HCT116 (cell line): ENCODE measurements at regions not wholly inside any gene's neighbourhood (a gene's known extent, or its start where the extent isn't known, plus 50 kb on each side); places are given as distances from the start of the nearest gene placed in this dataset.

Experiments used
- ATAC-seq: fragments of 200-7000 bp; cut with Tn5 transposase; 2 replicates; pipeline ENCODE4 v1.9.1; 2020; ENCODE audit warnings: mild to moderate bottlenecking, moderate library complexity
- BruUV-seq: library from RNA; stranded (reverse); fragments of 400-500 nt; replicated peaks from 2 replicates; lab custom pipeline; 2021; lab: Mats Ljungman, UMichigan
- CTCF ChIA-PET: fragments of 300-600 bp; sonication (Branson Sonifier 250); formaldehyde crosslinking; loops from one replicate; lab custom pipeline; 2021; ENCODE audit warnings: antibody characterized with exemption; lab: Charles Lee
- POLR2A ChIA-PET: fragments of 300-600, 350-600 bp; sonication (Branson Sonifier 250); formaldehyde crosslinking; loops from one replicate; lab custom pipeline; 2021; ENCODE audit warnings: antibody characterized with exemption; lab: Charles Lee
- RAD21 ChIA-PET, 2 experiments: fragments of 300-600 bp; sonication (Branson Sonifier 250); formaldehyde crosslinking; loops; one replicate each; lab custom pipeline; 2023; ENCODE audit warnings: low total read pairs in 2 of 2; ENCODE audit not compliant: uncharacterized antibody in 2 of 2, unreplicated experiment in 2 of 2, low non-redundant PET in 1 of 2; lab: Charles Lee
- DNase-seq: peaks from one replicate; pipeline ENCODE4 v3.0.0-alpha.2; 2010; ENCODE audit warnings: low read depth, low spot score
- H2AFZ ChIP-seq: fragments of 200-600 bp; shearing (Covaris generic), sonication (generic); 2 replicates; pipeline ENCODE4 v1.6.1; 2017; ENCODE audit warnings: low read depth, mixed run types, mixed read lengths, antibody characterized with exemption, low read length; ENCODE audit not compliant: poor library complexity, severe bottlenecking
- H3K27ac ChIP-seq: 2 replicates; pipeline ENCODE4 v1.5.1; 2012; ENCODE audit warnings: low read depth, low read length
- H3K27me3 ChIP-seq: fragments of 200-600 bp; sonication (generic); 2 replicates; pipeline ENCODE4 v1.6.1; 2016; ENCODE audit warnings: mixed run types, low read length, mixed read lengths; ENCODE audit not compliant: insufficient read depth
- H3K36me3 ChIP-seq, 2 experiments: fragments of 200-500 bp in 1 of 2; fragments of 200-600 bp in 1 of 2; sonication (Bioruptor generic) in 1 of 2; sonication (generic) in 1 of 2; 2 replicates each; pipeline versions ENCODE4 v1.5.1 to v1.6.1; 2014 to 2016; ENCODE audit warnings: low read length in 2 of 2, inconsistent platforms in 1 of 2, mixed read lengths in 1 of 2, mixed run types in 1 of 2; ENCODE audit not compliant: insufficient read depth in 2 of 2, control insufficient read depth in 1 of 2
- H3K4me1 ChIP-seq, 2 experiments: fragments of 200-600 bp in 1 of 2; sonication (generic) in 1 of 2; 2 replicates each; pipeline versions ENCODE4 v1.5.1 to v1.6.1; 2012 to 2017; ENCODE audit warnings: low read length in 2 of 2, inconsistent platforms in 1 of 2, mild to moderate bottlenecking in 1 of 2, mixed read lengths in 1 of 2, mixed run types in 1 of 2, moderate library complexity in 1 of 2; ENCODE audit not compliant: insufficient read depth in 2 of 2, control insufficient read depth in 1 of 2
- H3K4me2 ChIP-seq: fragments of 200-600 bp; sonication (generic); 2 replicates; pipeline ENCODE4 v1.6.1; 2017; ENCODE audit warnings: mixed run types, low read length, mixed read lengths
- H3K4me3 ChIP-seq, 2 experiments: fragments of 200-600 bp in 1 of 2; sonication (generic) in 1 of 2; replicated peaks in 1 of 2; 2 replicates each; pipeline ENCODE4 v1.5.1; 2011 to 2016; ENCODE audit warnings: low read length in 2 of 2, control low read depth in 1 of 2, low read depth in 1 of 2, mild to moderate bottlenecking in 1 of 2, mixed read lengths in 1 of 2, mixed run types in 1 of 2
- H3K79me2 ChIP-seq: fragments of 200-600 bp; sonication (generic); 2 replicates; pipeline ENCODE4 v1.6.1; 2017; ENCODE audit warnings: mild to moderate bottlenecking, mixed run types, low read length, moderate library complexity, mixed read lengths; ENCODE audit not compliant: insufficient read depth
- H3K9ac ChIP-seq: fragments of 200-600 bp; sonication (generic); 2 replicates; pipeline ENCODE4 v1.6.1; 2016; ENCODE audit warnings: low read length, mixed read lengths
- H3K9me2 ChIP-seq: fragments of 200-600 bp; sonication (generic), shearing (Covaris generic); 2 replicates; pipeline ENCODE4 v1.6.1; 2017; ENCODE audit warnings: mixed run types, mild to moderate bottlenecking, moderate library complexity; ENCODE audit not compliant: insufficient read depth
- H3K9me3 ChIP-seq, 2 experiments: fragments of 200-500 bp in 1 of 2; fragments of 200-600 bp in 1 of 2; sonication (Bioruptor generic) in 1 of 2; sonication (generic) in 1 of 2; 2 replicates each; pipeline ENCODE4 v1.6.1; 2014 to 2017; ENCODE audit warnings: low read length in 2 of 2, mixed read lengths in 2 of 2, inconsistent platforms in 1 of 2, low read depth in 1 of 2, mild to moderate bottlenecking in 1 of 2, mixed run types in 1 of 2, moderate library complexity in 1 of 2; ENCODE audit not compliant: control insufficient read depth in 1 of 2, insufficient read depth in 1 of 2
- H4K20me1 ChIP-seq: fragments of 200-600 bp; sonication (generic), shearing (Covaris generic); 2 replicates; pipeline ENCODE4 v1.6.1; 2017; ENCODE audit warnings: mixed run types, mild to moderate bottlenecking, moderate library complexity; ENCODE audit not compliant: insufficient read depth
- CEBPB ChIP-seq: IDR thresholded peaks from 2 replicates; pipeline ENCODE4 v1.6.1; 2012; ENCODE audit warnings: low read depth
- EGR1 ChIP-seq: IDR thresholded peaks from 2 replicates; pipeline ENCODE4 v1.6.1; 2012; ENCODE audit warnings: low read depth
- ELF1 ChIP-seq: IDR thresholded peaks from 2 replicates; pipeline ENCODE4 v1.6.1; 2012; ENCODE audit warnings: low read depth, borderline replicate concordance
- EZH2 ChIP-seq: fragments of 200-600 bp; sonication (generic); IDR thresholded peaks from 2 replicates; pipeline ENCODE4 v1.6.1; 2017; ENCODE audit warnings: antibody characterized with exemption, mixed run types
- EZH2phosphoT487 ChIP-seq: fragments of 200-600 bp; IDR thresholded peaks from 2 replicates; pipeline ENCODE4 v1.6.1; 2018; ENCODE audit warnings: antibody characterized with exemption, borderline replicate concordance
- FOSL1 ChIP-seq: IDR thresholded peaks from 2 replicates; pipeline ENCODE4 v1.6.1; 2012; ENCODE audit warnings: low read depth
- JUND ChIP-seq: IDR thresholded peaks from 2 replicates; pipeline ENCODE4 v1.6.1; 2012
- SIN3A ChIP-seq: IDR thresholded peaks from 2 replicates; pipeline ENCODE4 v1.6.1; 2012; ENCODE audit warnings: low read depth
- TCF7L2 ChIP-seq: IDR thresholded peaks from 2 replicates; pipeline ENCODE4 v1.7.0; 2011; ENCODE audit warnings: borderline replicate concordance, inconsistent platforms; ENCODE audit not compliant: insufficient read depth, insufficient read length; ENCODE audit errors: extremely low read depth
- intact Hi-C: fragments of 100-400 bp; cut with micrococcal nuclease; formaldehyde crosslinking; loops from 2 replicates; pipeline ENCODE4 v1.10.0; 2022
- TF ChIP-seq, protein P1 (sequence below): IDR thresholded peaks from 2 replicates; pipeline ENCODE4 v1.6.1; 2012
- TF ChIP-seq, protein P2 (sequence below): IDR thresholded peaks from 2 replicates; pipeline ENCODE4 v1.6.1; 2011; ENCODE audit warnings: mild to moderate bottlenecking, low read length, moderate library complexity; ENCODE audit not compliant: insufficient replicate concordance; ENCODE audit errors: extremely low read depth

DNA sequence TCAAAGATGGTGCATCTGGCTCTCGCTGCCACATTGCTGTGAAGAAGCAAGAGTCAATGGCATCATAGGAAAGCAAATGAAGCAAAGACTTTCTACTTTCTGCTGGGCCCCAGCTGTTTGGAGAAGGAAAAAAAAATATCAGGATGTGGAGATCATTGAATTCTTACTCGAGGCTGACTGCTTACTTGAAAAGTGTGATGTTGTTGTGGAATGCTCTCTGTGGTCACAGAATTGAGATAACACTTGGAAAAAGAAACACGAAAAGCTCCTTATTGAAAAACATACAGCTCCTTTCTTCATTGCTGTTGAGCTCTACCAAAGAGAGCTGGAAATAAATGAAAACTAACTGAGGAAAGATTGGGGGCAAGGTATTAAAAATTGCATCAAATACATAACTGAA is 157.4 kb upstream of the TBX20 start:
- H3K9me2 ChIP-seq: no peaks in the 10 kb centered on the region
- RAD21 ChIA-PET: no interaction called here
- peaks cover 41% of the 10 kb centered on the region for H3K27me3 ChIP-seq
- H3K9me3 ChIP-seq: no peaks in the 10 kb centered on the region
- ATAC-seq: no peak
- no peak overlapping the region for H3K4me3 ChIP-seq
- H3K4me1 ChIP-seq: no peaks in the 10 kb centered on the region
- no peaks in the 10 kb centered on the region for H3K36me3 ChIP-seq
- H4K20me1 ChIP-seq: no peaks in the 10 kb centered on the region
- no peak overlapping the region for H2AFZ ChIP-seq
- H3K27ac ChIP-seq: no peak overlapping the region
- no peak overlapping the region for H3K9ac ChIP-seq
- TF ChIP-seq ELF1 (no peak), EZH2phosphoT487 (no peak), EGR1 (no peak), CEBPB (no peak), TCF7L2 (no peak), EZH2 (no peak), SIN3A (no peak), FOSL1 (no peak), JUND (no peak)
- TF ChIP-seq, protein P1, sequence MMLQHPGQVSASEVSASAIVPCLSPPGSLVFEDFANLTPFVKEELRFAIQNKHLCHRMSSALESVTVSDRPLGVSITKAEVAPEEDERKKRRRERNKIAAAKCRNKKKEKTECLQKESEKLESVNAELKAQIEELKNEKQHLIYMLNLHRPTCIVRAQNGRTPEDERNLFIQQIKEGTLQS: no peak
- TF ChIP-seq, protein P2, sequence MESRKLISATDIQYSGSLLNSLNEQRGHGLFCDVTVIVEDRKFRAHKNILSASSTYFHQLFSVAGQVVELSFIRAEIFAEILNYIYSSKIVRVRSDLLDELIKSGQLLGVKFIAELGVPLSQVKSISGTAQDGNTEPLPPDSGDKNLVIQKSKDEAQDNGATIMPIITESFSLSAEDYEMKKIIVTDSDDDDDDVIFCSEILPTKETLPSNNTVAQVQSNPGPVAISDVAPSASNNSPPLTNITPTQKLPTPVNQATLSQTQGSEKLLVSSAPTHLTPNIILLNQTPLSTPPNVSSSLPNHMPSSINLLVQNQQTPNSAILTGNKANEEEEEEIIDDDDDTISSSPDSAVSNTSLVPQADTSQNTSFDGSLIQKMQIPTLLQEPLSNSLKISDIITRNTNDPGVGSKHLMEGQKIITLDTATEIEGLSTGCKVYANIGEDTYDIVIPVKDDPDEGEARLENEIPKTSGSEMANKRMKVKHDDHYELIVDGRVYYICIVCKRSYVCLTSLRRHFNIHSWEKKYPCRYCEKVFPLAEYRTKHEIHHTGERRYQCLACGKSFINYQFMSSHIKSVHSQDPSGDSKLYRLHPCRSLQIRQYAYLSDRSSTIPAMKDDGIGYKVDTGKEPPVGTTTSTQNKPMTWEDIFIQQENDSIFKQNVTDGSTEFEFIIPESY: no peak
- TF ChIP-seq, all 23 proteins: peak for 0
- Histone ChIP-seq H3K79me2 (no peaks in the 10 kb centered on the region), H3K4me2 (no peak overlapping the region)
- no TSS peak for BruUV-seq
- DNase-seq: no peak
- intact Hi-C loops: no loop called here
- ChIA-PET POLR2A (no interaction called here), CTCF (no interaction called here)
